Mammary epithelial cell (primary cell): ENCODE measurements at regions not wholly inside any gene's neighbourhood (a gene's known extent, or its start where the extent isn't known, plus 50 kb on each side); places are given as distances from the start of the nearest gene placed in this dataset.

ENCODE experiments used
- EZH2 ChIP-seq: IDR thresholded peaks from 2 replicates; pipeline ENCODE4 v1.6.1; 2012; ENCODE audit warnings: low read length, inconsistent platforms, borderline replicate concordance
- TF ChIP-seq, protein P1 (sequence below), 2 donors: IDR thresholded peaks in 1 of 2; conservative IDR thresholded peaks in 1 of 2; 2 replicates each; pipeline ENCODE4 v1.5.1; 2011 to 2012; ENCODE audit warnings: inconsistent platforms in 2 of 2, low read length in 2 of 2, mild to moderate bottlenecking in 2 of 2, control low read depth in 1 of 2, low read depth in 1 of 2; ENCODE audit not compliant: insufficient read depth in 1 of 2; ENCODE audit errors: extremely low read depth in 1 of 2

DNA sequence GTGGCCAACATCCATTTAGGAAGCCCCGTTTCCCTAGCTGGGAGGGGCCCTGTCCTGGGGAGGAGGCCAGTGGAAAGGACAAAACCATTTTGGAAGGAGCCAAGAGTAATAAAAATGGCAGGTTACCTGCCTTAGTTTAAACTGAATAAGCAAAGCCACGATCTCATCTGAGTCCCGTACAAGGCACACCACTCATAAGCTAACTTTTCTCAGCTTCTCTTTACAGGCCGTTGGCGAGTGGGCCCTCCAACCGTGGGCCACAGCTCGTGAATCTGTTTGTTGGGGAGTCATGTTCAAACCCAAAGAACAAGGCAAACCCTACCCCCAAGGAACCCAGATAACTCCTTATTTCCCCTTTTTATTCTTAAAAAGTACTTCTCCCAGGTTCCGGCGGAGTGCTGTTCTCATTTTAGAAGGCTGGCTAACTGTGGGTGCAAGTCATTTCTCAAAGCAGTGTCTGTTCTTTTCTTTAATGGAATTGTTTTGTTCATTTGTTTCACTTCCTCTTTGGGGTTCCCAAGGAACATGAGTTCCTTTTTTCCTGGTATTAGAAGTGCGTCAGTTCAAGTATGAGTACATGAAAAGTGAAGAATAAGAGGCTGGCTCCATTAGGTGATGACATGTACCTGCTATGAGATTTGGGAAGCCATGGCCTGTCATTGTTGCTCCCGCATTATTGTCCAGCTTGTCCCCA lies 89.0 kb downstream of the PSMG1 start:
- TF ChIP-seq, protein P1, sequence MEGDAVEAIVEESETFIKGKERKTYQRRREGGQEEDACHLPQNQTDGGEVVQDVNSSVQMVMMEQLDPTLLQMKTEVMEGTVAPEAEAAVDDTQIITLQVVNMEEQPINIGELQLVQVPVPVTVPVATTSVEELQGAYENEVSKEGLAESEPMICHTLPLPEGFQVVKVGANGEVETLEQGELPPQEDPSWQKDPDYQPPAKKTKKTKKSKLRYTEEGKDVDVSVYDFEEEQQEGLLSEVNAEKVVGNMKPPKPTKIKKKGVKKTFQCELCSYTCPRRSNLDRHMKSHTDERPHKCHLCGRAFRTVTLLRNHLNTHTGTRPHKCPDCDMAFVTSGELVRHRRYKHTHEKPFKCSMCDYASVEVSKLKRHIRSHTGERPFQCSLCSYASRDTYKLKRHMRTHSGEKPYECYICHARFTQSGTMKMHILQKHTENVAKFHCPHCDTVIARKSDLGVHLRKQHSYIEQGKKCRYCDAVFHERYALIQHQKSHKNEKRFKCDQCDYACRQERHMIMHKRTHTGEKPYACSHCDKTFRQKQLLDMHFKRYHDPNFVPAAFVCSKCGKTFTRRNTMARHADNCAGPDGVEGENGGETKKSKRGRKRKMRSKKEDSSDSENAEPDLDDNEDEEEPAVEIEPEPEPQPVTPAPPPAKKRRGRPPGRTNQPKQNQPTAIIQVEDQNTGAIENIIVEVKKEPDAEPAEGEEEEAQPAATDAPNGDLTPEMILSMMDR (conservative IDR thresholded peaks at IDR 0.05 in 1 of 2, IDR thresholded peaks at IDR 0.05 in 1 of 2; ENCODE audit: extremely low read depth in 1 of 2, insufficient read depth in 1 of 2, low read depth in 1 of 2, low read length in 2 of 2), result no peak
- TF ChIP-seq EZH2, result no peak
